NCI-H2171 (cell line): ENCODE measurements at regions not wholly inside any gene's neighbourhood (a gene's known extent, or its start where the extent isn't known, plus 50 kb on each side); places are given as distances from the start of the nearest gene placed in this dataset.
A peak's percentile ranks its signal among the peaks of the same experiment; 100 is the strongest.

Experiments used
- DNase-seq: peaks from one replicate; lab custom pipeline; 2025; lab: John Stamatoyannopoulos, UW

GRCh38 chr9:28824432-28824963 is 1251.2 kb upstream of the C9orf72 start:
- no peak for DNase-seq

DNA sequence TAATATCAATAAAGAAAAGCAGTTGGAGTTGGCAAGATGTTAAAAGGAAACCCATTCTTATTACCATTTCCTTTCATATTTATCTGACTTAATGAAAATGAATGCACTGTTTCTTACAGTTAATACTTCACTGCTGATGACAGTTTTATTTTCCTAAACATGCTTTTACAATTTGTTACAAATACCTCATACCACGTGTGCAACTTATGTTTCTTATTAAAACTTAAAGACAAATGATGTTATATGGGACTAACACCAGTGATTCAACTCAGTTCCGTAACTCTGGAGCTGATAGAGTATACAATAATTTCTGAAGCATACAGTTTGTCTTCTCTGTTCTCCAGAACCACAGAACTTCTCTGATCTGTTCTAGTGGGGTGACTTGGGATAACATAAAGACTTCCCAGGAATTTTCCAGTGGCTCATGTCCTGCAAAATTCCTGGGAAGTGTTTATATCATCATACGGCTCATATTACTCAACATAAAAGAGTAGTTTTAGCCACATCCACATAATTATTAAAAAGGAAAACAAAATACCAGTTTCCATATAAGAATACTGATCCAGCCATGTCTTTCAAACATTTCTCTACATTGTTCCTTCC is 1259.0 kb upstream of the C9orf72 start:
- no peak for DNase-seq

DNA sequence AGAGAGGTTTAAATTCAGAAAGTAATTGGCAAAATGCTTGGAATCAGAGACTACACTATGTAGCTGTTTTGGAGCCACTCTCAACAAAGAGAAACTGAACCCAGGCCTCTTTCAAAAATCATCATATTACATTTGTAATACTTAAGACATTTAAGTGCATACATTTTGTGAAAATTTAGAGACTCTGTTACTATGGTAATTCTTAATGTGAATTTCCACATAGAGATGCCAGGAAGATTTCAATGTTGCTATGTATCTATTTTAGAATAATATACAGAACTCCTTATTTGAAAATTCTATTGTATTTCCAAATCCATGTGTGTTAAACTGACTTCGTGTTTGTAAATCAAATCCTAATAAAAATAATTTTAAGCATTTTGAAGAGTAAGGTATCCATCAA is 1260.9 kb upstream of the C9orf72 start:
- DNase-seq: no peak

GRCh38 chr9:28839778-28840430 is 1266.6 kb upstream of the C9orf72 start:
- DNase-seq: no peak

DNA sequence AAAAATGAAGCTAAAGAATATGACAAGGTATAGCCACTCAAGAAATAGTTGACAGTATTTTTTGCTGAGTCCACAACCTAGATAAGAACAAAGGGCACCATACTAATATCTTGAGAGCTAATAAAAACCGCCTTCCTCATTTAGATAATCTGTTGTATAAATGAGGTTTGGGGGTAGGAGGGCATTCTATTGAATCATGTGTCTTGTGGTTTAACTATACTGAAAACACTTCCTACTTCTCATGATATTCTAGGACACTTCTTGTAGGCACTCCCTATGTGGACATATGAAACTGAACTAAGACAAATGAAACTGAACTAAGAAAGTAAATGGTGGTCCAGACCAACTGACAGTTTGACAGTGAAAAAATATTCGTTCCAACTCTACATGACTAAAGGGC is 1268.5 kb upstream of the C9orf72 start:
- DNase-seq: no peak

- no peak for DNase-seq
Observed at GRCh38 chr9:28847331-28847730, 1274.0 kb upstream of the C9orf72 start.

GRCh38 chr9:28848671-28849070 is 1275.4 kb upstream of the C9orf72 start:
- no peak for DNase-seq

DNA sequence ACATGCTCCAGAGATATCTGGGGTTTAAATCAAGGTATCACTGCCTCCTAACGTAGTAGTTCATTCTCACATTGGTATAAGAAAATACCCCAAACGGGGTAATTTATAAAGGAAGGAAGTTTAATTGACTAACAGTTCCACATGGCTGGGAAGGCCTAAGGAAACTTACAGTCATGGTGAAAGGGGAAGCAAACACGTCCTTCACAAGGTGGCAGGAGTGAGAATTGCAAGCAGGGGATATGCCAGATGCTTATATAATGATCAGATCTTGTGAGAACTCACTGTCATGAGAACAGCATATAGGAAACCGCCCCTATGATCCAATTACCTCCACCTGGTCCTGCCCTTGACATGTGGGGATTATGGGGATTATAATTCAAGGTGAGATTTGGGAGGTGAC is 1280.2 kb upstream of the C9orf72 start:
- peak; percentile 2 for DNase-seq

GRCh38 chr9:28866951-28867350 is 1293.7 kb upstream of the C9orf72 start:
- DNase-seq: no peak

GRCh38 chr9:28868228-28868990 is 1295.1 kb upstream of the C9orf72 start:
- no peak for DNase-seq

GRCh38 chr9:28882529-28882928 is 1309.2 kb upstream of the C9orf72 start:
- DNase-seq: no peak

DNA sequence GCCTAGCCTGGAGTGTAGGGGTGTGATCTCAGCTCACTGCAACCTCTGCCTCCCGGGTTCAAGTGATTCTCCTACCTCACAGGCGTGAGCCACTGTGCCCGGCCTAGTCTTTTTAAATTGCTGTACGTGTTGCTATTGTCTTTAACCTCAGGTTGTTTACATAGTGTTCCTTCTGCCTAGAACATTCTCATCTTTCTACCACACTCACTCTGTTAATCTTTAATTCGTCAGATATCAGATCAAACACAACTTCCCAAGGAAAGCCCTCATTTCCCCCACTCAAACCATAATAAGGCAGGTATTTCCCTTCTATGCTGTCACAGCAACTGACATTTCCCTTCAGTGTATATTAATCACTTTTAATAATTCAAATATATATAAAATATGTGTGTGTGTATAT is 1310.0 kb upstream of the C9orf72 start:
- DNase-seq: no peak

DNA sequence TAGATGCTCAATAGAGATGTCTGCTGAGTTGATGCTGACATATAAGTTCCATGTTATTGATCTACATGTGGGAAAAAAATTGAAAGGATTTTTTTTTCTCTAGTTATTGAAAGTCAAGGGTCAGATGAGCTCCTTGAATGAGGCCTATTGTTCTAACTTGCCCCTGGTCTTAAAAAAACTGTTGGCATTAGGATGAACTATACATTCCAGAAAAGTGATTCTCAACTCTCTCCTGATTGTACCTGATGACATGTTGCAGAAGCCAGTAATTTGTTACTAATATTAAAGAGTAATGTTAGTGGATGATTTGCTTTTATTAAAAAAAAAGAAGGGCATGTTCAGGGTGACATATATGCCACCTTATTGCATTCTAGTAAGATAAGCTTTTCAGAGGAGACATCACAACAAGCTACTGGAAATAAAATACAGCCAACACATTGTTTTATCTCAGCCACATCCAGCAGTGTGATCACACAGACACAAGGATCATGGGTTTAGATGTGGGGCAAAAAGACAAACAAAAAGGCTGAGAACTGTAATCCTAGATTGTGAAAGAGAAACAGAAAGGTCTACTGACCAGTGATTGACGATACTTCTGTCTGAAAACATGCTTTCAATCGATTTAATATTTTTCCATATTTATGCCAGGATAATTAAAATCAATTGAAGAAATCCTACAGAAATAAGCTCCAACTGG is 1314.1 kb upstream of the C9orf72 start:
- DNase-seq: no peak

DNA sequence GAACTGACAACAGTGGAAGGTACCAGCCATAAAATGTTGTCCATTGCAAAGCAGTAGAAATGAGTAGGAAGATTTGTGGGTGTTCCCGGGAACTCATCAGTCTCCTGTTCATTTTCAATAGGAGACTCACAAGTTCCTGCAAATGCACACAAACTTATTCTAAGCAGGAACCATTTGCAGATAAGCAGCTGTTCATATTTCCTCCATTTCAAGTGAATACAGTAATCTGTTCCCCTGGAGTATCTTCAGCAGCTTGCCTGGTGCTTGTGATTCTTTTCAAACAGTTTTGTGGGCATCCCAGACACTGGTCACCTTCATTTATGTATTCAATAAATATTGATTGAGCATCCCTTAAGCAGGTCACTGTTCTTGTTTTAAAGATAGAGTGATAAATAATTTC is 1315.5 kb upstream of the C9orf72 start:
- DNase-seq: no peak

DNA sequence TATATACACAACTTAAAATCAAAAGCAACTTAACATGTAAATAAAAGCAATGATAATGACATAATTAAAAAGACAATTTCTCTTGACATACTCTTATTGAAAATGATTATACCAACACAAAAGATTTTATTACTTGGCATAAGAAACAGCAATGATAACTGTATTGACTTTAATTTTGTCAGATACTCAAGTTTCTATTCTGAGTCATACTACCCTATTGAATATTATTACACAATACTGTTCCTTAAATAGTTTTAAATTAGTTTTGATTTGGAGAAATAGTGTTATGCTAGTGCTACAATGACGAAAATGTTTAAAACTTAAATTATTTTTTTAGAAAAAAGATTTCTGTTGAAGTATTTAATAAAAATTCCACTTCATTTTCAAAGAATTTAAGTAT is 1319.3 kb upstream of the C9orf72 start:
- no peak for DNase-seq

GRCh38 chr9:28899267-28899666 is 1326.0 kb upstream of the C9orf72 start:
- no peak for DNase-seq

- DNase-seq: no peak
Observed at GRCh38 chr9:28899926-28900325, 1326.6 kb upstream of the C9orf72 start.

- no peak for DNase-seq
Observed at GRCh38 chr9:28900406-28900805, 1327.1 kb upstream of the C9orf72 start.

- DNase-seq: no peak
Observed at GRCh38 chr9:28909526-28909925, 1336.2 kb upstream of the C9orf72 start.

- no peak for DNase-seq
Observed at GRCh38 chr9:28912621-28913020, 1339.3 kb upstream of the C9orf72 start.

- DNase-seq: no peak
Observed at GRCh38 chr9:28915202-28915930, 1342.1 kb upstream of the C9orf72 start.

DNA sequence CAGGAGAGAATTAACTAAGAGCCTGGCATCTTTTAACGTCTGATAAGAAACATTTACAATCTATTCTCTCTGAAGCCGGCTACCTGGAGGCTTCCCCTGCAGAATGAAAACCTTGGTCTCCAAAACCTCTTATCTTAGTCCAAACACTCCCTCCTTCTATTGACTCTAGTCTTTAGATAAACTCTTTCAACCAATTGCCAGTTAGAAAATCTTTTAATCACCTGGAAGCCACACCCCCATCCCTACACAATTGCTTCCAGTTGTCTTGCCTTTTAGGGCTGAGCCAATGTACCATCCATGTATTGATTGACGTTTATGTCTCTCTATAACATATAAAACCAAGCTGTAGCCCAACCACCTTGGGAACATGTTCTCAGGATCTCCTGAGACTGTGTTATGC is 1343.1 kb upstream of the C9orf72 start:
- no peak for DNase-seq
